SK-N-SH treated with all-trans-retinoic acid at 6 μM for 48 hours (cell line): ENCODE measurements at regions not wholly inside any gene's neighbourhood (a gene's known extent, or its start where the extent isn't known, plus 50 kb on each side); places are given as distances from the start of the nearest gene placed in this dataset.

Experiments
- ATAC-seq: fragments of 200-7000 bp; cut with Tn5 transposase; 3 replicates; pipeline ENCODE4 v1.9.1; 2020; ENCODE audit warnings: mild to moderate bottlenecking, moderate library complexity
- ARNTL ChIP-seq: fragments of 450-650 bp; formaldehyde crosslinking; IDR thresholded peaks from 2 replicates; pipeline ENCODE4 v1.5.0; 2020; ENCODE audit warnings: low read depth, mild to moderate bottlenecking, moderate library complexity, borderline replicate concordance
- BACH2 ChIP-seq: fragments of 250-450 bp; sonication (Bioruptor Pico); IDR thresholded peaks from 2 replicates; pipeline ENCODE4 v1.9.0; 2021; ENCODE audit warnings: mild to moderate bottlenecking, borderline replicate concordance
- CSDC2 ChIP-seq: fragments of 250-450 bp; sonication (Bioruptor Pico); IDR thresholded peaks from 2 replicates; pipeline ENCODE4 v1.5.0; 2020; ENCODE audit warnings: mild to moderate bottlenecking, moderate library complexity
- ESRRG ChIP-seq: fragments of 250-450 bp; sonication (Bioruptor Pico); IDR thresholded peaks from 2 replicates; pipeline ENCODE4 v1.6.1; 2021; ENCODE audit warnings: mild to moderate bottlenecking
- GLIS3 ChIP-seq: fragments of 250-450 bp; sonication (Bioruptor Pico); IDR thresholded peaks from 2 replicates; pipeline ENCODE4 v1.5.0; 2020; ENCODE audit warnings: mild to moderate bottlenecking, moderate library complexity
- ISL1 ChIP-seq: fragments of 250-450 bp; sonication (Bioruptor Pico); IDR thresholded peaks from 2 replicates; pipeline ENCODE4 v2.1.2; 2022; ENCODE audit warnings: mild to moderate bottlenecking, moderate library complexity
- OSR1 ChIP-seq: fragments of 250-450 bp; sonication (Bioruptor Pico); IDR thresholded peaks from 2 replicates; pipeline ENCODE4 v1.8.0; 2022; ENCODE audit warnings: moderate library complexity, mild to moderate bottlenecking, inconsistent platforms
- PPARA ChIP-seq: fragments of 250-450 bp; sonication (Bioruptor Pico); IDR thresholded peaks from 2 replicates; pipeline ENCODE4 v1.5.0; 2020; ENCODE audit warnings: mild to moderate bottlenecking, borderline replicate concordance
- SNAI2 ChIP-seq: fragments of 250-450 bp; sonication (Bioruptor Pico); IDR thresholded peaks from 2 replicates; pipeline ENCODE4 v1.5.0; 2020; ENCODE audit warnings: mild to moderate bottlenecking, moderate library complexity
- TOX ChIP-seq: fragments of 250-450 bp; sonication (Bioruptor Pico); IDR thresholded peaks from 2 replicates; pipeline ENCODE4 v1.8.0; 2021; ENCODE audit warnings: mild to moderate bottlenecking, moderate library complexity, borderline replicate concordance
- ZC3H10 ChIP-seq: fragments of 250-450 bp; sonication (Bioruptor Pico); IDR thresholded peaks from 2 replicates; pipeline ENCODE4 v1.5.1; 2021; ENCODE audit warnings: mild to moderate bottlenecking, moderate library complexity
- ZFP3 ChIP-seq: fragments of 250-450 bp; sonication (Bioruptor Pico); IDR thresholded peaks from 2 replicates; pipeline ENCODE4 v1.5.0; 2020; ENCODE audit warnings: mild to moderate bottlenecking, moderate library complexity
- ZFP30 ChIP-seq: fragments of 450-650 bp; formaldehyde crosslinking; IDR thresholded peaks from 2 replicates; pipeline ENCODE4 v1.5.0; 2022; ENCODE audit warnings: mild to moderate bottlenecking, moderate library complexity
- ZNF565 ChIP-seq: fragments of 450-650 bp; formaldehyde crosslinking; conservative IDR thresholded peaks from 2 replicates; pipeline ENCODE4 v1.5.0; 2020; ENCODE audit warnings: low read depth, mild to moderate bottlenecking, moderate library complexity
- ZNF70 ChIP-seq: fragments of 450-650 bp; formaldehyde crosslinking; IDR thresholded peaks from 2 replicates; pipeline ENCODE4 v1.5.0; 2020; ENCODE audit warnings: mild to moderate bottlenecking, moderate library complexity
- ZNF8 ChIP-seq: fragments of 450-650 bp; formaldehyde crosslinking; IDR thresholded peaks from 2 replicates; pipeline ENCODE4 v1.5.0; 2020; ENCODE audit warnings: mild to moderate bottlenecking, moderate library complexity
- TF ChIP-seq, protein P1 (sequence below): fragments of 250-450 bp; sonication (Bioruptor Pico); IDR thresholded peaks from 2 replicates; pipeline ENCODE4 v1.8.0; 2020; ENCODE audit warnings: mild to moderate bottlenecking, moderate library complexity, borderline replicate concordance
- TF ChIP-seq, protein P2 (sequence below): fragments of 250-450 bp; sonication (Bioruptor Pico); IDR thresholded peaks from 2 replicates; pipeline ENCODE4 v1.5.1; 2020; ENCODE audit warnings: low read depth, mild to moderate bottlenecking, moderate library complexity
- TF ChIP-seq, protein P3 (sequence below): fragments of 250-450 bp; sonication (Bioruptor Pico); IDR thresholded peaks from 2 replicates; pipeline ENCODE4 v1.8.0; 2021; ENCODE audit warnings: low read depth, mild to moderate bottlenecking, moderate library complexity, borderline replicate concordance
- TF ChIP-seq, protein P4 (sequence below): fragments of 250-450 bp; sonication (Bioruptor Pico); IDR thresholded peaks from 2 replicates; pipeline ENCODE4 v1.5.1; 2021; ENCODE audit warnings: mild to moderate bottlenecking, moderate library complexity

DNA sequence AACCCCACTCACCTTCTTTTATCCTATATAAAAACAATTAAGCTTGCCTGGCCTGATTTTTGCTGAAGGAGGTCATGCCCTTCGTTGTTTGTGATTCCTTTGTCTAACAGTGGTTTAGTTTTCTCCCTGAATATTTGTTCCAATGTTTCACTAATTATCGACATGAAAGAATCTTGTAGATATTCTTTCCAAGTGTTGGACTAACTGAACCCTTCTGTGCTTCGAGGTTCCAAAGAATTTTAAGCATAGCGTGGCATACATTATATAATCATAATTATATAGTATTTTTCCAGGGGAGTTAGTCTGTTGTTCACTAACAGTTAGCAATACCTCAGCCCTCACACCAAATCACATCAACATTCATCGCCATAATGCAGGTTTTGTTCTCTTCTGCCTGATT, 418.9 kb upstream of the ADGRL2 start:
- no peak for ATAC-seq
- TF ChIP-seq TOX (CRISPR knock-in tag) (no peak), ZFP3 (CRISPR knock-in tag) (no peak), CSDC2 (CRISPR knock-in tag) (no peak), GLIS3 (CRISPR knock-in tag) (no peak), ESRRG (CRISPR knock-in tag) (no peak), ZNF8 (CRISPR knock-in tag) (no peak), ISL1 (CRISPR knock-in tag) (no peak), SNAI2 (CRISPR knock-in tag) (no peak), OSR1 (CRISPR knock-in tag) (no peak), ZC3H10 (no peak), ZNF70 (CRISPR knock-in tag) (no peak), ARNTL (CRISPR knock-in tag) (no peak), ZFP30 (no peak), PPARA (CRISPR knock-in tag) (no peak)
- TF ChIP-seq, protein P1, sequence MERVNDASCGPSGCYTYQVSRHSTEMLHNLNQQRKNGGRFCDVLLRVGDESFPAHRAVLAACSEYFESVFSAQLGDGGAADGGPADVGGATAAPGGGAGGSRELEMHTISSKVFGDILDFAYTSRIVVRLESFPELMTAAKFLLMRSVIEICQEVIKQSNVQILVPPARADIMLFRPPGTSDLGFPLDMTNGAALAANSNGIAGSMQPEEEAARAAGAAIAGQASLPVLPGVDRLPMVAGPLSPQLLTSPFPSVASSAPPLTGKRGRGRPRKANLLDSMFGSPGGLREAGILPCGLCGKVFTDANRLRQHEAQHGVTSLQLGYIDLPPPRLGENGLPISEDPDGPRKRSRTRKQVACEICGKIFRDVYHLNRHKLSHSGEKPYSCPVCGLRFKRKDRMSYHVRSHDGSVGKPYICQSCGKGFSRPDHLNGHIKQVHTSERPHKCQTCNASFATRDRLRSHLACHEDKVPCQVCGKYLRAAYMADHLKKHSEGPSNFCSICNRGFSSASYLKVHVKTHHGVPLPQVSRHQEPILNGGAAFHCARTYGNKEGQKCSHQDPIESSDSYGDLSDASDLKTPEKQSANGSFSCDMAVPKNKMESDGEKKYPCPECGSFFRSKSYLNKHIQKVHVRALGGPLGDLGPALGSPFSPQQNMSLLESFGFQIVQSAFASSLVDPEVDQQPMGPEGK (CRISPR knock-in tag), result no peak
- TF ChIP-seq, protein P2, sequence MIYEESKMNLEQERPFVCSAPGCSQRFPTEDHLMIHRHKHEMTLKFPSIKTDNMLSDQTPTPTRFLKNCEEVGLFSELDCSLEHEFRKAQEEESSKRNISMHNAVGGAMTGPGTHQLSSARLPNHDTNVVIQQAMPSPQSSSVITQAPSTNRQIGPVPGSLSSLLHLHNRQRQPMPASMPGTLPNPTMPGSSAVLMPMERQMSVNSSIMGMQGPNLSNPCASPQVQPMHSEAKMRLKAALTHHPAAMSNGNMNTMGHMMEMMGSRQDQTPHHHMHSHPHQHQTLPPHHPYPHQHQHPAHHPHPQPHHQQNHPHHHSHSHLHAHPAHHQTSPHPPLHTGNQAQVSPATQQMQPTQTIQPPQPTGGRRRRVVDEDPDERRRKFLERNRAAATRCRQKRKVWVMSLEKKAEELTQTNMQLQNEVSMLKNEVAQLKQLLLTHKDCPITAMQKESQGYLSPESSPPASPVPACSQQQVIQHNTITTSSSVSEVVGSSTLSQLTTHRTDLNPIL (CRISPR knock-in tag), result no peak
- TF ChIP-seq, protein P3, sequence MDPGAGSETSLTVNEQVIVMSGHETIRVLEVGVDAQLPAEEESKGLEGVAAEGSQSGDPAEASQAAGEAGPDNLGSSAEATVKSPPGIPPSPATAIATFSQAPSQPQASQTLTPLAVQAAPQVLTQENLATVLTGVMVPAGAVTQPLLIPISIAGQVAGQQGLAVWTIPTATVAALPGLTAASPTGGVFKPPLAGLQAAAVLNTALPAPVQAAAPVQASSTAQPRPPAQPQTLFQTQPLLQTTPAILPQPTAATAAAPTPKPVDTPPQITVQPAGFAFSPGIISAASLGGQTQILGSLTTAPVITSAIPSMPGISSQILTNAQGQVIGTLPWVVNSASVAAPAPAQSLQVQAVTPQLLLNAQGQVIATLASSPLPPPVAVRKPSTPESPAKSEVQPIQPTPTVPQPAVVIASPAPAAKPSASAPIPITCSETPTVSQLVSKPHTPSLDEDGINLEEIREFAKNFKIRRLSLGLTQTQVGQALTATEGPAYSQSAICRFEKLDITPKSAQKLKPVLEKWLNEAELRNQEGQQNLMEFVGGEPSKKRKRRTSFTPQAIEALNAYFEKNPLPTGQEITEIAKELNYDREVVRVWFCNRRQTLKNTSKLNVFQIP (CRISPR knock-in tag), result no peak

DNA sequence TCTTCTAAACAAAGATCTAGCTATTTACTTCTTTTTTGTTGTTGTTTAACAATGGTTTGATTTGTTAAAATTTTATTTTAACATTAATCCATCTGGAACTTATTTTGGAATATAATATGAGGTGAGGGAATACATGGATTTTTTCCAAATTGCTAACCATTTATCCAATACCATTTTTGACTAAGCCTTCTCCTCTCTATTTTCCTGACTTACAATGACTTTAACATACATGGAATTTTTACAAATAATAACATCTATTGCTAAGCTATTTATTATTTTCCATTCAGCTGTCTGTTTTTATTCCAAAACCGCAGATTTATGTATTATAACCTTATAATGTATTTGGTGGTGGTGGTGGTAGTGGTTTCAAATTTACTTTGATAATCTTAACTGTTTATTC, 420.3 kb upstream of the ADGRL2 start:
- ATAC-seq, result no peak
- TF ChIP-seq, protein P3 (CRISPR knock-in tag), result no peak
- TF ChIP-seq, protein P4, sequence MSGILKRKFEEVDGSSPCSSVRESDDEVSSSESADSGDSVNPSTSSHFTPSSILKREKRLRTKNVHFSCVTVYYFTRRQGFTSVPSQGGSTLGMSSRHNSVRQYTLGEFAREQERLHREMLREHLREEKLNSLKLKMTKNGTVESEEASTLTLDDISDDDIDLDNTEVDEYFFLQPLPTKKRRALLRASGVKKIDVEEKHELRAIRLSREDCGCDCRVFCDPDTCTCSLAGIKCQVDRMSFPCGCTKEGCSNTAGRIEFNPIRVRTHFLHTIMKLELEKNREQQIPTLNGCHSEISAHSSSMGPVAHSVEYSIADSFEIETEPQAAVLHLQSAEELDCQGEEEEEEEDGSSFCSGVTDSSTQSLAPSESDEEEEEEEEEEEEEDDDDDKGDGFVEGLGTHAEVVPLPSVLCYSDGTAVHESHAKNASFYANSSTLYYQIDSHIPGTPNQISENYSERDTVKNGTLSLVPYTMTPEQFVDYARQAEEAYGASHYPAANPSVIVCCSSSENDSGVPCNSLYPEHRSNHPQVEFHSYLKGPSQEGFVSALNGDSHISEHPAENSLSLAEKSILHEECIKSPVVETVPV, result no peak

DNA sequence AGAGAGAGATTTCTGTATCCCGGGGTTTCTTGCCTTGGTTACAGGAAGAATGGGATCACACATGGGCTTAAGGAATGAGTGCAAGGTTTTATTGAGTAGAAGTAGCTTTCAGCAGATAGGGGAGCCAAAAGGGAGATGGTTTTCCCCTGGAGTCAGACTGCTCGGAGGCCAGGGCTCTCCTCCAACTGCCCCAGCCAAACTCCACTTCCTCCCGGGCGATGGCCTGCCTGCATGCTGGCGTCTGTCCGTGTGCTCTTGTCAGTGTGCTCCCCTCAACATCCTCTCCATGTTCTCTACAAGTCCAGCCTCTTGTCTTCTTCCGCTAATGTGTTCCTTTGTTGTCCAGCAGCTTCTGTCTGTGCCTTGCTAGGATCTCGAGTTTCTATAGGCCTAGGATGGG, 421.3 kb upstream of the ADGRL2 start:
- ATAC-seq, result no peak
- no peak for TF ChIP-seq ZFP30
- no peak for TF ChIP-seq CSDC2 (CRISPR knock-in tag)
- no peak for TF ChIP-seq PPARA (CRISPR knock-in tag)
- TF ChIP-seq, protein P1 (CRISPR knock-in tag), result no peak
- no peak for TF ChIP-seq OSR1 (CRISPR knock-in tag)
- TF ChIP-seq ARNTL (CRISPR knock-in tag), result no peak
- TF ChIP-seq BACH2 (CRISPR knock-in tag), result no peak
- no peak for TF ChIP-seq ZFP3 (CRISPR knock-in tag)
- no peak for TF ChIP-seq ZNF565
- TF ChIP-seq GLIS3 (CRISPR knock-in tag), result no peak
- TF ChIP-seq, protein P4, result no peak
- no peak for TF ChIP-seq SNAI2 (CRISPR knock-in tag)
- TF ChIP-seq, protein P2 (CRISPR knock-in tag), result no peak
- TF ChIP-seq ZC3H10, result no peak
- no peak for TF ChIP-seq ZNF70 (CRISPR knock-in tag)
- TF ChIP-seq, protein P3 (CRISPR knock-in tag), result no peak
- no peak for TF ChIP-seq ISL1 (CRISPR knock-in tag)
